HFFc6 (cell line): ENCODE measurements at regions not wholly inside any gene's neighbourhood (a gene's known extent, or its start where the extent isn't known, plus 50 kb on each side); places are given as distances from the start of the nearest gene placed in this dataset.
"Not testable (repeated sequence)": the region's sequence is repeated elsewhere in the genome, so short reads cannot be mapped to it uniquely, and the experiment has no call there.

Source experiments
- DNase-seq: peaks from one replicate; pipeline ENCODE4 v3.0.0-alpha.2; 2018
- H3K27ac Mint-ChIP-seq: 2 replicates; pipeline ENCODE4 v1.8.0; 2020; ENCODE audit warnings: mild to moderate bottlenecking, mixed read lengths
- H3K27me3 Mint-ChIP-seq: 2 replicates; pipeline ENCODE4 v1.8.0; 2021; ENCODE audit warnings: mild to moderate bottlenecking, moderate library complexity, mixed read lengths; ENCODE audit not compliant: insufficient read depth
- H3K36me3 Mint-ChIP-seq: 2 replicates; pipeline ENCODE4 v1.8.0; 2021; ENCODE audit warnings: low read depth, mixed read lengths
- H3K4me1 Mint-ChIP-seq: 2 replicates; pipeline ENCODE4 v1.8.0; 2020; ENCODE audit warnings: low read depth, mixed read lengths
- H3K4me3 Mint-ChIP-seq: 2 replicates; pipeline ENCODE4 v1.8.0; 2020; ENCODE audit warnings: mild to moderate bottlenecking, moderate library complexity, mixed read lengths
- H3K9me3 Mint-ChIP-seq: 2 replicates; pipeline ENCODE4 v1.8.0; 2020; ENCODE audit warnings: mild to moderate bottlenecking, mixed read lengths
- TF ChIP-seq, protein P1 (sequence below): fragments of 200-600 bp; sonication (generic); IDR thresholded peaks from 2 replicates; pipeline ENCODE4 v1.5.0; 2021; ENCODE audit warnings: antibody characterized with exemption, mild to moderate bottlenecking

- Mint-ChIP-seq H3K9me3 (no peaks in the 10 kb centered on the region), H3K27ac (no peak overlapping the region), H3K4me1 (peaks cover 8% of the 10 kb centered on the region), H3K4me3 (no peak overlapping the region), H3K27me3 (peaks cover 4% of the 10 kb centered on the region), H3K36me3 (peaks cover 5% of the 10 kb centered on the region; the same call in 1 of the 2 replicates)
- TF ChIP-seq, protein P1, sequence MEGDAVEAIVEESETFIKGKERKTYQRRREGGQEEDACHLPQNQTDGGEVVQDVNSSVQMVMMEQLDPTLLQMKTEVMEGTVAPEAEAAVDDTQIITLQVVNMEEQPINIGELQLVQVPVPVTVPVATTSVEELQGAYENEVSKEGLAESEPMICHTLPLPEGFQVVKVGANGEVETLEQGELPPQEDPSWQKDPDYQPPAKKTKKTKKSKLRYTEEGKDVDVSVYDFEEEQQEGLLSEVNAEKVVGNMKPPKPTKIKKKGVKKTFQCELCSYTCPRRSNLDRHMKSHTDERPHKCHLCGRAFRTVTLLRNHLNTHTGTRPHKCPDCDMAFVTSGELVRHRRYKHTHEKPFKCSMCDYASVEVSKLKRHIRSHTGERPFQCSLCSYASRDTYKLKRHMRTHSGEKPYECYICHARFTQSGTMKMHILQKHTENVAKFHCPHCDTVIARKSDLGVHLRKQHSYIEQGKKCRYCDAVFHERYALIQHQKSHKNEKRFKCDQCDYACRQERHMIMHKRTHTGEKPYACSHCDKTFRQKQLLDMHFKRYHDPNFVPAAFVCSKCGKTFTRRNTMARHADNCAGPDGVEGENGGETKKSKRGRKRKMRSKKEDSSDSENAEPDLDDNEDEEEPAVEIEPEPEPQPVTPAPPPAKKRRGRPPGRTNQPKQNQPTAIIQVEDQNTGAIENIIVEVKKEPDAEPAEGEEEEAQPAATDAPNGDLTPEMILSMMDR = no peak
- no peak for DNase-seq
Observed at GRCh38 chr6:11460837-11461661, 76.5 kb upstream of the TMEM170B start.

DNA sequence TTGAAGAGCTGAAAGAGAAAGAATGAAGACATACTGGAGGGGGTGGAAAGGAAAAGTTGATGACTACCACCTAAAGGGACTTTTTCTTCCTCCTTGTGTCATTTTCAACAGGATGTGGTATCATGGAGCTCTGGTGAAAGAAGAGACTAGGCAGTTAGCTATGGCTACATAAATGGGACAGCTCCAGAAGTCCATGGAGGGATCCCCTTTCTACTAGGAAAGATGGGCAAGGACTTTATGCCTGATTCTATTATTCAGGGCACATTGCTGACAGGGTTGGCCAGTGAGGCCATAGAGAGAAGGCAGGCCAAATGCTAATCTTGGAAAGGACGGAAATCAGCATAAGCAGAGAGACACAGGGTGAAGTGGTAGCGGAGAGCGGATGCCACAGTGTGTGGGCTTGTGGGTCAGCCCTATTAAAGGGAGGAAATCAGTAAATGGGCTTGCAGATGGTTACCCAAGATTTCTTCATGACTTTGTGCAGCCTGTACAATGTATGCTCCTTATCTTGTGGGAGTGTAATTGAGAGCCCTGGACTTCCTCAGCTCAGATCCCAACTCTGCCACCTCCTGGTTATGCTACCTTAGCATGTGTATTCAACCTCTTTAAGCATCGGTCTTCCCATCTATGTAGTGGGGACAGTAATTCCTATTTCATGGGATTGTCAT lies 77.4 kb upstream of the TMEM170B start:
- DNase-seq = no peak
- TF ChIP-seq, protein P1 = no peak; the same call in 1 of the 2 replicates
- peaks cover 8% of the 10 kb centered on the region for H3K27me3 Mint-ChIP-seq

DNA sequence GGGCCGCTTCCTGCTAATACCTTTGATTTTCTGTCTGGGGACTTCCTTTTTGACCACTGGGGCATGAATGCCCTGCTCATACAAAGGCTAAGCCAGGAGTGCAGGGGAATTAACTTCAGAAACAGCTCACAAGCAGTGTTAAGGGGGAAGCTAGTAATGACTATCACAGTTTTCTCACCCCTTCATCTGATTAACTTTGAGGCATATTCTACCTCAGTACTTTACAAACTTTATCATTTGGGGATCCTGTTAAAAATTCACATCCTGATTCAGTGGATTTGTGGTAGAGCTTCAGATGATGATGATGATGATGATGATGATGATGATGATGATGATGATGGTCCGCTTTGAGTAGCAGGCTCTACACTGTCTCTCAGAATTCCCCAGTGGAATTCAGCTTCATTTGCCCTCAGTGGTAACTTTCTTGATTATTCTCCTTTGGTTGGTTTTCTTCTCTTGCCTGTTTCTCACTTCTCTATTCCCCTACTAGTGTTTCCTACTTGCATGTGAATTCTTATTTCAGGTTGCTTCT lies 78.4 kb upstream of the TMEM170B start:
- H3K27me3 Mint-ChIP-seq = peaks cover 12% of the 10 kb centered on the region
- DNase-seq = no peak
- peaks cover 6% of the 10 kb centered on the region; the same call in 1 of the 2 replicates for H3K36me3 Mint-ChIP-seq
- no peak overlapping the region for H3K4me3 Mint-ChIP-seq
- no peak overlapping the region for H3K27ac Mint-ChIP-seq
- TF ChIP-seq, protein P1 = no peak
- H3K4me1 Mint-ChIP-seq = peaks cover 8% of the 10 kb centered on the region
- H3K9me3 Mint-ChIP-seq = no peaks in the 10 kb centered on the region

More for the DNA sequence above, 77.4 kb upstream of the TMEM170B start:
- Mint-ChIP-seq H3K36me3 (peaks cover 6% of the 10 kb centered on the region; the same call in 1 of the 2 replicates), H3K4me1 (peaks cover 8% of the 10 kb centered on the region), H3K9me3 (no peaks in the 10 kb centered on the region), H3K4me3 (no peak overlapping the region), H3K27ac (no peak overlapping the region)

DNA sequence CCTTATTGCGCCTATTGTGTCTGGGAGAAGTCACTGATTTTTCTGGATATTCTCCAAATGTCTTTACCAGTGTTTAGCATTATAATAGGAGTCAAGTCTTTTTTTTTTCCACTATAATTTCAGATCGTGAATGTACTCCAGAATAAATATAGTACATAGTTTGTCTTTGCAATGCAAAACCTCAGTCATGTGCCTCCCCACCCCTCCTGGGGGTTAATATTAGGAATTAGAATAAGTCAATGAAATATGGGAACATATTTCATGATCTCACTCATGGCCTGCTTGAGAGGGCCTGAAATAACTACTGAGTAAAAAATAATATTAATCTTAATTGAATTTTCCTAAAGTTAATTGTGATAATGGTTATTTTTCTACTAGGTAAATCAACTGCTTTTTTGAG lies 79.0 kb upstream of the TMEM170B start:
- Mint-ChIP-seq H3K4me3 (no peak overlapping the region), H3K9me3 (no peaks in the 10 kb centered on the region), H3K27ac (no peak overlapping the region), H3K4me1 (peaks cover 8% of the 10 kb centered on the region), H3K36me3 (peaks cover 6% of the 10 kb centered on the region; the same call in 1 of the 2 replicates), H3K27me3 (peaks cover 12% of the 10 kb centered on the region)
- TF ChIP-seq, protein P1 = no peak
- DNase-seq = no peak

DNA sequence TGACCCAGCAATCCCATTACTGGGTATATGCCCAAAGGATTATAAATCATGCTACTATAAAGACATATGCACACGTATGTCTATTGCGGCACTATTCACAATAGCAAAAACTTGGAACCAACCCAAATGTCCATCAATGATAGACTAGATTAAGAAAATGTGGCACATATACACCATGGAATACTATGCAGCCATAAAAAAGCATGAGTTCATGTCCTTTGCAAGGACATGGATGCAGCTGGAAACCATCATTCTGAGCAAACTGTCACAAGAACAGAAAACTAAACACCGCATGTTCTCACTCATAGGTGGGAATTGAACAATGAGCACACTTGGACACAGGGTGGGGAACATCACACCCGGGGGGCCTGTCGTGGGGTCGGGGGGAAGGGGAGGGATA lies 80.1 kb upstream of the TMEM170B start:
- H3K4me1 Mint-ChIP-seq, H3K27ac Mint-ChIP-seq, H3K4me3 Mint-ChIP-seq, DNase-seq, H3K9me3 Mint-ChIP-seq, H3K36me3 Mint-ChIP-seq: not testable (repeated sequence)
- peaks cover 17% of the 10 kb centered on the region for H3K27me3 Mint-ChIP-seq

- not testable (repeated sequence) for H3K27ac Mint-ChIP-seq, H3K4me3 Mint-ChIP-seq, H3K36me3 Mint-ChIP-seq, H3K4me1 Mint-ChIP-seq, H3K9me3 Mint-ChIP-seq, DNase-seq
- peaks cover 17% of the 10 kb centered on the region for H3K27me3 Mint-ChIP-seq
Observed at GRCh38 chr6:11452106-11452505, 85.4 kb upstream of the TMEM170B start.
